Smooth muscle cell (in vitro differentiated cells): ENCODE measurements at regions not wholly inside any gene's neighbourhood (a gene's known extent, or its start where the extent isn't known, plus 50 kb on each side); places are given as distances from the start of the nearest gene placed in this dataset.
A peak's percentile ranks its signal among the peaks of the same experiment; 100 is the strongest.

ENCODE experiments used
- DNase-seq: peaks from one replicate; lab custom pipeline; 2025; ENCODE audit not compliant: unreplicated experiment; lab: John Stamatoyannopoulos, UW
- H2AFZ ChIP-seq: fragments of 200-600 bp; sonication (generic); 2 replicates; pipeline ENCODE4 v1.6.0; 2016; ENCODE audit warnings: antibody characterized with exemption, low read depth, mild to moderate bottlenecking
- H3F3A ChIP-seq: fragments of 200-600 bp; sonication (generic); 2 replicates; pipeline ENCODE4 v1.6.0; 2017; ENCODE audit warnings: antibody characterized with exemption, low read depth
- H3K27ac ChIP-seq: fragments of 200-600 bp; sonication (generic); 2 replicates; pipeline ENCODE4 v1.5.1; 2016; ENCODE audit warnings: low read depth, mild to moderate bottlenecking
- H3K27me3 ChIP-seq: fragments of 200-600 bp; sonication (generic); 2 replicates; pipeline ENCODE4 v1.6.1; 2016; ENCODE audit warnings: low read depth, mild to moderate bottlenecking
- H3K36me3 ChIP-seq: fragments of 200-600 bp; sonication (generic); 2 replicates; pipeline ENCODE4 v1.5.1; 2016; ENCODE audit warnings: low read depth
- H3K4me1 ChIP-seq: fragments of 200-600 bp; sonication (generic); 2 replicates; pipeline ENCODE4 v1.5.1; 2016; ENCODE audit warnings: low read depth
- H3K4me2 ChIP-seq: fragments of 200-600 bp; sonication (generic); 2 replicates; pipeline ENCODE4 v1.6.0; 2016; ENCODE audit warnings: mild to moderate bottlenecking
- H3K4me3 ChIP-seq: fragments of 200-600 bp; sonication (generic); 2 replicates; pipeline ENCODE4 v1.5.1; 2016; ENCODE audit warnings: mild to moderate bottlenecking
- H3K79me2 ChIP-seq: fragments of 200-600 bp; sonication (generic); 2 replicates; pipeline ENCODE4 v1.6.0; 2016; ENCODE audit warnings: low read depth, mild to moderate bottlenecking
- H3K9ac ChIP-seq: fragments of 200-600 bp; sonication (generic); 2 replicates; pipeline ENCODE4 v1.6.0; 2016; ENCODE audit warnings: low read depth
- H3K9me3 ChIP-seq: fragments of 200-600 bp; sonication (generic); replicated peaks from 2 replicates; pipeline ENCODE4 v1.5.1; 2016; ENCODE audit warnings: low read depth
- H4K20me1 ChIP-seq: fragments of 200-600 bp; sonication (generic); 2 replicates; pipeline ENCODE4 v1.6.0; 2016; ENCODE audit warnings: low read depth
- CTCF ChIP-seq: fragments of 200-600 bp; sonication (generic); IDR thresholded peaks from 2 replicates; pipeline ENCODE4 v1.5.1; 2017; ENCODE audit warnings: borderline replicate concordance, mild to moderate bottlenecking, antibody characterized with exemption; ENCODE audit not compliant: insufficient read depth, poor library complexity, severe bottlenecking
- WGBS: methylation state at CpG from one replicate; pipeline ENCODE4 v1.1.7; 2016; ENCODE audit warnings: low lambda C conversion rate; 5-methylcytosine and 5-hydroxymethylcytosine counted together

GRCh38 chr6:145544041-145544440 lies 191.3 kb downstream of the EPM2A start:
- no peak for DNase-seq
- TF ChIP-seq CTCF: no peak

GRCh38 chr6:145544514-145544913 lies 190.8 kb downstream of the EPM2A start:
- no peaks in the 10 kb centered on the region for H3K9me3 ChIP-seq
- H3K36me3 ChIP-seq: no peaks in the 10 kb centered on the region
- TF ChIP-seq CTCF: no peak
- H3K9ac ChIP-seq: no peak overlapping the region
- DNase-seq: no peak
- no peaks in the 10 kb centered on the region for H3K79me2 ChIP-seq
- H2AFZ ChIP-seq: no peak overlapping the region
- no peaks in the 10 kb centered on the region for H4K20me1 ChIP-seq
- H3F3A ChIP-seq: peaks cover 4% of the 10 kb centered on the region
- H3K4me2 ChIP-seq: peak overlapping the region; percentile 6
- H3K27me3 ChIP-seq: no peaks in the 10 kb centered on the region
- WGBS: 70% methylated on average over 2 of the region's 2 CpGs
- H3K4me1 ChIP-seq: no peaks in the 10 kb centered on the region
- peak overlapping the region; percentile 63 for H3K27ac ChIP-seq
- no peak overlapping the region for H3K4me3 ChIP-seq

More at GRCh38 chr6:145544041-145544440, 191.3 kb downstream of the EPM2A start:
- Histone ChIP-seq H4K20me1 (no peaks in the 10 kb centered on the region), H3K9ac (no peak overlapping the region), H2AFZ (no peak overlapping the region), H3K9me3 (no peaks in the 10 kb centered on the region), H3K27me3 (no peaks in the 10 kb centered on the region), H3K79me2 (no peaks in the 10 kb centered on the region), H3K4me3 (no peak overlapping the region), H3K27ac (peak overlapping the region; percentile 74), H3K4me2 (peak overlapping the region; percentile 6), H3K4me1 (no peaks in the 10 kb centered on the region), H3F3A (peaks cover 4% of the 10 kb centered on the region), H3K36me3 (no peaks in the 10 kb centered on the region)
- 8% methylated on average over 1 of the region's 1 CpG for WGBS

GRCh38 chr6:145546265-145546664 lies 189.1 kb downstream of the EPM2A start:
- no peak for TF ChIP-seq CTCF
- DNase-seq: no peak
- Histone ChIP-seq H2AFZ (no peak overlapping the region), H3K79me2 (no peaks in the 10 kb centered on the region), H3F3A (peaks cover 4% of the 10 kb centered on the region), H3K36me3 (no peaks in the 10 kb centered on the region), H3K4me1 (no peaks in the 10 kb centered on the region), H3K4me3 (no peak overlapping the region), H3K9ac (no peak overlapping the region), H3K4me2 (no peak overlapping the region), H3K27ac (no peak overlapping the region), H3K27me3 (no peaks in the 10 kb centered on the region), H4K20me1 (no peaks in the 10 kb centered on the region), H3K9me3 (no peaks in the 10 kb centered on the region)

GRCh38 chr6:145547594-145548335 lies 187.6 kb downstream of the EPM2A start:
- H3K27me3 ChIP-seq: no peaks in the 10 kb centered on the region
- peaks cover 4% of the 10 kb centered on the region for H3F3A ChIP-seq
- no peak overlapping the region for H3K27ac ChIP-seq
- no peak overlapping the region for H3K4me2 ChIP-seq
- H3K79me2 ChIP-seq: no peaks in the 10 kb centered on the region
- no peak for TF ChIP-seq CTCF
- no peaks in the 10 kb centered on the region for H3K36me3 ChIP-seq
- no peaks in the 10 kb centered on the region for H3K9me3 ChIP-seq
- 89% methylated on average over 4 of the region's 4 CpGs for WGBS
- H2AFZ ChIP-seq: no peak overlapping the region
- no peak overlapping the region for H3K9ac ChIP-seq
- no peak overlapping the region for H3K4me3 ChIP-seq
- DNase-seq: no peak
- no peaks in the 10 kb centered on the region for H3K4me1 ChIP-seq
- H4K20me1 ChIP-seq: no peaks in the 10 kb centered on the region
